Hematopoietic multipotent progenitor cell treated with erythropoietin and hydrocortisone succinate and interleukin-3 and kit ligand, for 6 days (in vitro differentiated cells): ENCODE measurements at regions not wholly inside any gene's neighbourhood (a gene's known extent, or its start where the extent isn't known, plus 50 kb on each side); places are given as distances from the start of the nearest gene placed in this dataset.
"Not testable (repeated sequence)": the region's sequence is repeated elsewhere in the genome, so short reads cannot be mapped to it uniquely, and the experiment has no call there.

Experiments
- DNase-seq: peaks from one replicate; pipeline ENCODE4 v3.0.0-alpha.2; 2015

DNA sequence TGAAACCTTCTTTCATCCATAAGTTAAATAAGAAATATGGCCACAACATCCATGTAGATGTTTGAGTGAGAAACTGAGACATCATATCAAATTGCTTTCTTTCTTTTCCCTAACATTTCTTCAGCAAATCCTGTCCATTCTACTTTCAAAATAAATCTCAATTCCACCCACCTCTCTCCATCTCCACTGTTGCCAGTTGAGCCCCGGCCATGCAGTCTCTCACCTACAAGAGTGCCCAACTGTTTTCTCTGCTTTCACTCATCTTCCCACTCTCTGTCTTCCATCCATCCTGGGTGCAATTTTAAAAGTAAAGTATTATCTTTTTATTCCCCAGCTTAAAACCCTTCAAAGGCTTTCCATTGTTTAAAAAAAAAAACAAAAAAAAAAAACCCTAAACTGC, 260.4 kb downstream of the DEPDC1B start:
- no peak for DNase-seq

DNA sequence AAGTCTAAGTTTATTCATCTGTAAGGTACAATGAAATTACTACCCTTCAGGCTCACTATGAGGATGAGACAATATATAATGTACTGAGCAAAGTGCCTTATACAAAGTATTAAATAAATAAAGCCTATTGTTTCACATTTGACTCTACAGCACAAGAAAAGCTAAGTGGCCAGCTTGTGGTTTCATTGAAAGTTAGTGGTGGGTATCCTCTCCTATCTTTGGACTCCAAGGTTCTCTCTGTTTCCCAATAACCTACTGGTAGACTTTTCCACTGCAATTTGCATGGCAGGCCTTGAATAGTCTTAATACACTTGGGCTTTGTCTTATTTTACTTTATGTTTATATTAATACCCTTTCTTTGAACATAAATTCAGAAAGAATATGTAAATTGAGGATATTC, 262.7 kb downstream of the DEPDC1B start:
- no peak for DNase-seq

GRCh38 chr5:60436518-60436917, 263.4 kb downstream of the DEPDC1B start:
- DNase-seq: no peak

GRCh38 chr5:60435808-60436207, 264.2 kb downstream of the DEPDC1B start:
- no peak for DNase-seq

- DNase-seq: not testable (repeated sequence)
These were observed 273.8 kb downstream of the DEPDC1B start for GRCh38 chr5:60426189-60426588.

DNA sequence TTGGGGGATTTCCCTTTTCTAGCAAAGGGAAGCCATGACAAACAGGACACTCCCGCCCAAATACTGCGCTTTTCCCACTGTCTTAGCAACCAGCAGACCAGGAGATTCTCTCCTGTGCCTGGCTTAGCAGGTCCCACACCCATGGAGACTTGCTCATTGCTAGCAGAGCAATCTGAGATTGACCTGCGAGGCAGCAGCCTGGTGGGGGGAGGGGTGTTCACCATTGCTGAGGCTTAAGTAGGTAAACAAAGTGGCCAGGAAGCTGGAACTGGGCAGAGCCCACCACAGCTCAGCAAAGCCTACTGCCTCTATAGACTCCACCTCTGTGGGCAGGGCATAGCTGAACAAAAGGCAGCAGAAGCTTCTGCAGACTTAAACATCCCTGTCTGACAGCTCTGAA, 279.2 kb downstream of the DEPDC1B start:
- DNase-seq: not testable (repeated sequence)

- no peak for DNase-seq
These were observed 282.3 kb downstream of the DEPDC1B start for GRCh38 chr5:60417500-60418181.

DNA sequence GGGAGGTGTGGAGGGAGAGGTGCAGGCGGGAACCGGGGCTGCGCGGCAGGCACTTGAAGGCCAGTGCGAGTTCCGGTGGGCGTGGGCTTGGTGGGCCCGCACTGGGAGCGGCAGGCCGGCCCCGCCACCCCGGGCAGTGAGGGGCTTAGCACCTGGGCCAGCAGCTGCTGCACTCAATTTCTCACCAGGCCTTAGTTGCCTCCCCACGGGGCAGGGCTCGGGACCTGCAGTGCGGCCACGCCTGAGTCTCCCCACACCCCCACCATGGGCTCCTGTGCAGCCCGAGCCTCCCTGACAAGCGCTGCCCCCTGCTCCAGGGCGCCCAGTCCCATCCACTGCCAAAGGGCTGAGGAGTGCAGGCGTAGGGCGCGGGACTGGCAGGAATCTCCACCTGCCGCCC, 284.5 kb downstream of the DEPDC1B start:
- DNase-seq: no peak

GRCh38 chr5:60410427-60410826, 289.5 kb downstream of the DEPDC1B start:
- DNase-seq: peak; percentile 2

GRCh38 chr5:60404171-60404570, 295.8 kb downstream of the DEPDC1B start:
- no peak for DNase-seq

- no peak for DNase-seq
These were observed 296.5 kb downstream of the DEPDC1B start for GRCh38 chr5:60403343-60404006.

GRCh38 chr5:60402161-60402785, 297.7 kb downstream of the DEPDC1B start:
- no peak for DNase-seq

- DNase-seq: no peak
These were observed 298.4 kb downstream of the DEPDC1B start for GRCh38 chr5:60401526-60401925.

- DNase-seq: no peak
These were observed 300.5 kb downstream of the DEPDC1B start for GRCh38 chr5:60399507-60399906.

DNA sequence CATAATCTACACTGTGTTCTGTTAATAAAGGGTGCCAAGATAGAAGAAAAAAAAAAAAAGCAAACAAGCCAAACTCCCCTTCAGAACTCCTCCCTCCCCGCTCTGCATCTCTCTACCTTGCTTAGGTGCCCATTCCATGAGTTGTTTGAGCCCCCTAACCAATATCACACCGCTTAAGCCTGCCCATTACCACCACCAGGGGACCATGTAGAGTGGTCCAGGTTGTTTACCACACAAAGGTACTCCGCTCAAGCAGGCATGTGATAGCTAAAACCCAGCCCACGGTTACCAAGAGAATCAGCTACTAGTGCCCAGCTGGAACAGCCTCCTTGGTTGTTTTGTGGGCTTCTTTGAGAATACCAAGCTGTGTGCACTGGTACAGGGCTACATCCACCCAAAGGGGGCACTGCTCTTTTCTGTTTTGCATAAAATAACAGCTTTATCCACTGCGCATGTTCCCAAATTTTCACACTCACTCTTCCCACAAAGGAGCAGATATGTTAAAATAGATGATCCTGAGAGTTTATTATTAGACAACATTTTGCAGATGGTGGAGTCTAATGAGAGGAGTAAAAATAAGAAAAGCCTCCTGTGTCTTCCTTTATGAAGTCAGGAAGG, 304.1 kb downstream of the DEPDC1B start:
- no peak for DNase-seq

DNA sequence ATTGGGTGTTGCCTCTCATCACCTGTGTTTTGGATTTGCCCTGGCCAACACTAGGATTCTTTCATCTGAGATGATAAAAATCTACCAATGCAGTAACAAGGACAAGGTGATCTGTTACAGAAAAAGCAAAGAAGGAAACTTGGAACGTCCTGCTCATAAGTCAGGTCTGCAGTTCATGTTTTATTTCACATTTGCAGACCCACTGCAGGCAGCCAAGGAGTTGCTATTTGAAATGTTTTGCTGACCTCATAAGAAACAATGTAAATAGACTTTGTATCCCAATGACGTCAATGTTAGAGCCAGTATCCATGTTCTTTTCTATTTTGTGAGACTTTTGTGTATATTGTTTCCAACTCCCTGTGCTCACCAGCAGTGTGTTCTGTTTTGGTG, 312.9 kb downstream of the DEPDC1B start:
- no peak for DNase-seq

DNA sequence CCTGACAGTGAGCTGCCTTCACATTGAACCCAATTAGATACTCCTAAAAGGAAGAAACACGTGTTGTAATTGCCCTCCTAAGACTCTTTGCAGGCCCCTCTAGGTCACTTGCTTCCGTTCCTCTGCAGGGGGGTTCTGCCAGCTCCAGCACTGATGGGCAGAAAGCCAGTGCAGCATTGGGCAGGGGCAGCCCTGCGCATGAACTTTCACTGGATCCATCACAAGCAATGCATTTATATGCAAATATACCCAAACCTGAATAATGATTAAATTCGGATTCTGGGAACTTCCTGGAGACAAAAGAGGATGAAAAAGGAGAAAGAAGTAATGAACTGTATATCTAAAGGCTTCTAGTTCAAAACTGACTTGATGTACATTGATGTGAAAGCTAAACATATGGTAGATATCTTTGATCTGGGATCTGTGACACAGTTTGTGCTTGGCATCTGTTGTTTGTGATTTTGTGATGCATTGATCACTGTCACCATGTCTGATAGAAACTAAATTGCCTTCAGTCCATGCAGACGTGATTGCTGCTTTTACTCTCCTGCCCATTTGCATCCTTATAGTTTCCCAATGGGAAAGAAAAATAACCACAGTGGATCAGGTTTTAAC, 313.4 kb downstream of the DEPDC1B start:
- DNase-seq: no peak

- DNase-seq: peak; percentile 49
These were observed 317.2 kb downstream of the DEPDC1B start for GRCh38 chr5:60382716-60383115.

- DNase-seq: no peak
These were observed 320.1 kb downstream of the DEPDC1B start for GRCh38 chr5:60379907-60380306.

DNA sequence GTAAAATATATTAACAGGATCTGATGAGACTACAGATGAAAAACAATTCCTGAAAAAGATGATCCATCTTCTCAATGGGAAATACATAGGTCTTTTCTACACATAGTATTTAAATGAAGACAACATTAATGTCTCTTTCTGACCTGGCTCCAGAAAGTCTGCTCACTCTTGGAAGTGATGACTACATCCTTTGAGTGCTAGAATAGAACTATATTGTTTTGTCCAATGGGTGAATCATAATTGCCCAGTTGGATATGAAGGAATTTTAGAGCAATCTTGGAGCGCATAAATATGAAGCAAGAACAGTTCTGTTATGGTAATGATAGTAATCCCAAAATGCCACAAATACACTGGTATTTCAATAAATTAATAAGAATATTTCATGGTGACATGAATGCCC, 322.1 kb downstream of the DEPDC1B start:
- no peak for DNase-seq

DNA sequence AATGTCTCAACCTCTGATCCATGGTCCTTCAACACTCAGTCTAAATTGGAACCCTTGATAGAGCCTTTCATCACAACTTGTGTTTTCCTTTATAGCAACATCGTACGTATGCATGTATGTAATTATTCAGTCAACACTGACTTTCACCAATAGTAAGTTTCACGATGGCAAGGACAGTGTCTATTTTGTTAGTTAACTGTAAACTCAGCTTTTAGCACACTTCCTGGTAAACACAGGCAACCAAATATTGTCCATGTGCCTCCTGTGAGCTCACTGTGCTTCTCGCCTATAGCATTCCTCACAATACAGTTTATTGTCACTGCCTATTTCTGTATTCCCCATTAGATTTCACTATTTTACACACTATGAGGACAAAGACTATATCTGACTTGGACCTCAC, 323.1 kb downstream of the DEPDC1B start:
- DNase-seq: no peak

GRCh38 chr5:60374409-60374808, 325.6 kb downstream of the DEPDC1B start:
- no peak for DNase-seq

- DNase-seq: no peak
These were observed 327.2 kb downstream of the DEPDC1B start for GRCh38 chr5:60372786-60373185.
